Fibroblast of pulmonary artery (primary cell): ENCODE measurements at regions not wholly inside any gene's neighbourhood (a gene's known extent, or its start where the extent isn't known, plus 50 kb on each side); places are given as distances from the start of the nearest gene placed in this dataset.

Experiments
- DNase-seq: peaks from one replicate; pipeline ENCODE4 v3.0.0-alpha.2; 2010; ENCODE audit warnings: low read depth
- H3K4me3 ChIP-seq: replicated peaks from 2 replicates; pipeline ENCODE4 v1.5.1; 2011; ENCODE audit warnings: low read depth, mild to moderate bottlenecking, control low read depth, low read length, moderate library complexity
- TF ChIP-seq, protein P1 (sequence below): IDR thresholded peaks from 2 replicates; pipeline ENCODE4 v1.5.1; 2011; ENCODE audit warnings: mild to moderate bottlenecking, control low read depth, low read length, inconsistent platforms; ENCODE audit errors: missing control alignments

DNA sequence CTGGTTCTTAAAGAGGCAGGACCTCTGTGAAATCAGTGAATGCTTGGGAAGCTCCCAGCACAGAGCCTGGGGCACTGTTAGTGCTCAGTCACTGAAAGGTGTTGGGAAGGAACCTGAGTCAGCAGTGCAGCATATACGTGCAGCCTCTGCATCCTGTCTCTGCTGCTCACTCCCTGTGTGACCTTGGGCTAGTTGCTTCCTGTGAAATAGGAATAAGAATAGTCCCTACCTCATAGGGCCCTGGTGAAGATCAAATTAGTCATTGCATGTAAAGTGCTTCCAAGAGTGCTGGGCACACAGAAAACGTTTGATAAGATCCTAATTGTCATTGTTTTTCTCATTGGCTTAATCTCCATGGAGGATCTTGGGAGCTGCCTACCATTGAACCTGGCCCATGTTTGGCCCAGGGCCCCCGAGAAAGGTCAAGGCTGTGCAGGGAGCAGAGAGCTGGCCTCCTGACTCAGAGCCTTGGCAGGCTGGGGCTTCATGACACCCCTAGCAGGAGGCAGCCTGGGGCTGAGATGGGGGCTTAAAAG lies 73.3 kb upstream of the COL13A1 start:
- TF ChIP-seq, protein P1, sequence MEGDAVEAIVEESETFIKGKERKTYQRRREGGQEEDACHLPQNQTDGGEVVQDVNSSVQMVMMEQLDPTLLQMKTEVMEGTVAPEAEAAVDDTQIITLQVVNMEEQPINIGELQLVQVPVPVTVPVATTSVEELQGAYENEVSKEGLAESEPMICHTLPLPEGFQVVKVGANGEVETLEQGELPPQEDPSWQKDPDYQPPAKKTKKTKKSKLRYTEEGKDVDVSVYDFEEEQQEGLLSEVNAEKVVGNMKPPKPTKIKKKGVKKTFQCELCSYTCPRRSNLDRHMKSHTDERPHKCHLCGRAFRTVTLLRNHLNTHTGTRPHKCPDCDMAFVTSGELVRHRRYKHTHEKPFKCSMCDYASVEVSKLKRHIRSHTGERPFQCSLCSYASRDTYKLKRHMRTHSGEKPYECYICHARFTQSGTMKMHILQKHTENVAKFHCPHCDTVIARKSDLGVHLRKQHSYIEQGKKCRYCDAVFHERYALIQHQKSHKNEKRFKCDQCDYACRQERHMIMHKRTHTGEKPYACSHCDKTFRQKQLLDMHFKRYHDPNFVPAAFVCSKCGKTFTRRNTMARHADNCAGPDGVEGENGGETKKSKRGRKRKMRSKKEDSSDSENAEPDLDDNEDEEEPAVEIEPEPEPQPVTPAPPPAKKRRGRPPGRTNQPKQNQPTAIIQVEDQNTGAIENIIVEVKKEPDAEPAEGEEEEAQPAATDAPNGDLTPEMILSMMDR: no peak
- peak; percentile 72 for DNase-seq
- H3K4me3 ChIP-seq: no peak overlapping the region

DNA sequence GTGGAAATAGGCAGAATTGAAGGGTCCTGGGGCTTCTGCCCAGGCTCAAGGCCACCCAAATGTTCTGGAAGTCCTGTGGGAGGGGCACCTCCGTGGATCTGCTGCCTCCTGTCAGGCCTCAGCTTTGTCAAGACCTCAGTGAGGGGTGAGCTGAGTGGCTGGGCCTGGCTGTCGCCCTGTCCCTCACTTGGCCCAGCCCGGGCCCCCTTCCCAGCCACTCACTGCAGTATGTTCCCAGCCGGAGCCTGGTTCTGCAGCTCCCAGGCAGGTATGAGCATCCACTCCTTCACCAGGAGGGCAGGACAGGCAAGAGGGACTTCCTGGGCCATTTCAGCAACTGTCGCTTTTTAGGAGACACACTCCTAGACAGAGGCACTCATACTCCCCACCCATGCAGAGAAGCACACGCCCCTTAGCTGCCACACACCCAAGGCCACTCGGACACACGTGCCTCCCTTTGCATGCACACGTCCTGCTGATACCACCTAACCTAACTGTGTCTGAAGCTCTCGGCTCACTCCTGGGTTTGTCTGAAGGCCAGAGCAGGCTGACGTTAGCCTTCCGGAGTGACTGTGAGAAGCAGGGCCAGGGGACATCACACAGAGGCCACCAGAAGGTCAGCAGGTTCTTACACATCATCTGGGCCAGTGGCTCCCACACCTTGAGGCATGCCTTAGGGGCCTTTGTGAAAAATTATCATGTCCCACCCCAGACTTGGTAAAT lies 72.2 kb upstream of the COL13A1 start:
- TF ChIP-seq, protein P1: no peak
- no peak overlapping the region for H3K4me3 ChIP-seq
- DNase-seq: no peak

DNA sequence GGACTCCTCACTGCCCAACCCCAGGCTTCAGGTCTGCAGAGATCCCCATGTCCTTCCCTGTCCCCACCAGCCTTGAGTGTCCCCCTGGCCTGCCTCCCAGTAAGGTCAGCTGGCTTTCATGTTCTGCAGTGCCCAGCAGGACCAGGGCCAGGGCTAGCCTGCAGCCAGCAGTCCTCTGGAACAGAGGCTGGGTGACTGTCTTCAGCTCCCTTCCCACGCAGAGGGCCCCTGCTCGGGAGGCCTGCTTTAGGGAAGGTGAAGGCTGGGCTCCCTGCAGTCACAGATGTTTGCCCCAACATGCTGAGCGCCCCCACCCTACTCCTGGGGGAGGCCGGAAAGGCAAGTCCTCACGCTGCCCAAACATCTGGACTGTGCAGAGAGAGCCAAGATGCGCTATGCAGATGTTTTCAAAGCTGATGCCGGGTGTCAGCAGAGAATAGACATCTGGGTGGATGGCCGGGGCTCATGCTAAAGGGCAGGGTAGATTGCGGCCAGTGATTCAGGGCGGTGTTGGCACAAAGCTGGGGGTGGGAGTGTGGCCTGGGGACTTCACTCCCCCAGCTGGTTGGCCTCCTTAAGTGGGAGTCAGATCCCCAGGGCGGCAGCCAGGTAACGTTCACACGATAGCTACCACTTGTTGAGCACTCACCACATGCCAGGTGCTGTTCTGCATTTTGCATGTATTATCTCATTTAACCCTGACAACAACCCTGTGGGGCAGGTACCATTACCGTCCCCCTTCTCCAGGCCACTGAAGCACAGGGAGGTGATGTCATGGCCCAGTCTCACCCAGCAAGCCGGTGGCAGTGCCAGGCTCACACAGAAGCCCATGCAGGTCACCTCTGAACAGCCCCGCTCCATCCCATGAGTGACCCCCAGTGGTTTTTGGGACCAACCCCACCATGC lies 71.2 kb upstream of the COL13A1 start:
- TF ChIP-seq, protein P1: no peak
- H3K4me3 ChIP-seq: no peak overlapping the region
- peak; percentile 35 for DNase-seq

DNA sequence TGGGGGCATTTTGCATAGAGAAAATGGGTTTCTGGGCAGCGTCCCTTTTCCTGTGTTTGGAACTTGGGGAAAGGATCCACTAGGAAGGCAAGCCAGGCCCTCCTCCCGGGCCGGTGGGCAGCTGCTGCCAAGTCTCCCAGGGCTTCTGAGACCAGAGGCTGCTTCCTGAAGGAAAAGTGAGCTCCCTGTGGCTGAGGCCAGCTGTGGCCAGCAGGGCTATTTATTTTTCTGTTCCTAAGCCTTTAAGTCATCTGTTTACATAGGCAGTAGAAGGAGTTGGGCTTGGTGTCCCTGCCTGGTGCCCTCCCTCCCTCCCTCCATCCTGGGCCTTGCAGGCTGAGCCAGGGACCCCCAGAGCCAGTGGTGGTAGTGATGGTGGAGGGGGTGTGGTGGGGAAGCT lies 70.5 kb upstream of the COL13A1 start:
- no peak overlapping the region for H3K4me3 ChIP-seq
- TF ChIP-seq, protein P1: no peak
- peak; percentile 36 for DNase-seq

DNA sequence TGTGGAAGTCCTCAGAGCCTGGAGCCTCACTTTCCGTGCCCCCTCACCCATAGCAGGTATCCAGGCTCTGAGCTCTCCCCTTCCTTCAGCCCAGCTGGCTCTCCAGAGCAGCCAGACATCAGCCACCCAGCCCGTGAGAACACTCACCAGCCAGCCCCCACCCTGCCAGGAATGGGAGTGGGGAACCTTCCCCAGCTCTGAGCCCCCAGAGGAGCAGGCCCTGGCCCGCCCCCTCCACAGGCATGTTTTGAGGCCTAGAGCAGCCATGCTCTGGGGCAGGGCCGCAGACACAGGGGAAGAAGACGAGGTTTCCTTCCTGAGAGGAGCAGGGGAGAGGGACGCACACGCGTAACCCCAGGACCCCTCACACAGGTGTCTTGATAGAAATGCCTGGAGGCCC lies 70.0 kb upstream of the COL13A1 start:
- TF ChIP-seq, protein P1: no peak
- no peak for DNase-seq
- no peak overlapping the region for H3K4me3 ChIP-seq

DNA sequence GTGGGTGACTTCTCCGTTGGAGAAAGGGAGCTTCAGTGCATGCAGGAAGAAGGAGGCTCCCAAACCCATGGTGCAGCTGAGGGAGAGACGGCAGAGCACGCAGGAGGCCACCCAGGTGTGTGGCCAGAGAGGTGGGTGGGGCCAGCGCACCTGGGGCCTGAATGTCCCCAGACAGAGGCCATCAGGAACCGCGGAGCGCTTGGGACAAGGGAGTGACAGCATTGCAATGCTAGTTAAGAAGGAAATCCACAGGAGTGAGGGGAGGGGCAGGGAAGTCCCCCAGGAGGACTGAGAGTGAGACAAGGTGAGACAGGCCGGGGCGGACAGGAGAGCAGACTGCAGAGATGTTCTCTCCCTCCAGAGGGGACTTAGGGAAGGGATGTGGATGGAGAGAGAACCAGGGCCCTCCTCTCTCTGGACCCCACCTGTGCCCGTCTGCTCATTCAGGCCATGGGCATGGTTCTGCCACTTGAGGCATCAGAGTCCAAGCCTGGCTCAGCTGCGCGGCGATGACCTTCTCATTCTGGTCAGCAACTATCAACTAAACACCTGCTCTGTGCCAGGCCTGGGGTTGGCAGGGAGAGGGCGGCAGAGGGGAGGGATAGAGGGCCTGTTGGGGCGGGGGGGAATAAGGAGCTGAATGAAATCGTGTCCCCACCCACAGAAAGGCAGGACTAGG lies 69.4 kb upstream of the COL13A1 start:
- no peak for DNase-seq
- no peak overlapping the region for H3K4me3 ChIP-seq
- TF ChIP-seq, protein P1: no peak
